ENCODE measurements at regions not wholly inside any gene's neighbourhood (a gene's known extent, or its start where the extent isn't known, plus 50 kb on each side); places are given as distances from the start of the nearest gene placed in this dataset.

DNA sequence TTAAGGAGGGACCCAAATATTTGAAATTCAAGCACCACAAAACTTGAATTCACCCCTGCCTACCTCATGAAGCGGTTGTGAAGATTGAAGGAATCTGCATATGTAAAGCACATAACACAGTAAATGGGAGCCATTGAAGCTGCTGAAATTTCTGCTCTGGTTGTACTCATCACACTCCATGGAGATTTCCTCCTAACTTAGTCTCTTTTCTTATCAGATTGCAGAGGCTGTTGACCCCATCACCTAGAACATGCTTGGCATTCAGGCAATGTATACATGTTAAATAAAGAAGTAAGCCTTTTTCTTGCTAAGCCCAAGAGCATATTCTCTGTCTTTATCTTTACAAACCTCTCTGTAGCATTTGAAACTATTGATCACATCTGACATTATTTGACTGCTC, 104.9 kb upstream of the TNIP3 start:
- TF ChIP-seq CTCF (IDR thresholded peaks at IDR 0.05) (no peak), ZFX (IDR thresholded peaks at IDR 0.05; ENCODE audit: borderline replicate concordance) (no peak)
